ENCODE measurements at regions not wholly inside any gene's neighbourhood (a gene's known extent, or its start where the extent isn't known, plus 50 kb on each side); places are given as distances from the start of the nearest gene placed in this dataset.

DNA sequence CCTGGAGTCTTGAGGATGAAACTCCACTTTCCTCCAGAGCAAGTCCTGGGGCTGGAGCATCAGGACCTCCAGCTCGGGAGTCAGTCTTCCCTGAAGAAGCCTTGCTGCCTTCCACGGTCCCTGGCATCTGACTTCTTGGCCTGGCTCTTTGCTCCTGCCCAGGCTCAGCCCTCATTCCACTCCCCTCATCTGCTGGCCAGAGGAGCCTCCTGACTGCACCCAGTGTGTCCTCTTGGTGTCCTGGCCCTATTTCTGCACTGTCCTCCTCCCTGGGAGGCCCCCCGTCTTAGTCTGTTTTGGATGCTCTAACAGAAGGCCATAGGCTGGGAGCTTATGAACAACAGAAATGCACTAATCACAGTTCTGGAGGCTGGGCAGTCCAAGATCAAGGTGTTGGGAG lies 231.5 kb downstream of the LOXHD1 start:
- no peak for DNase-seq (ENCODE audit: low spot score)

GRCh38 chr18:46426021-46426678 lies 230.9 kb downstream of the LOXHD1 start:
- no peak for DNase-seq (ENCODE audit: low spot score)

GRCh38 chr18:46426679-46427047 lies 230.4 kb downstream of the LOXHD1 start:
- no peak for DNase-seq (ENCODE audit: low spot score)

Data from mesenteric fat pad (tissue), 1 donor.